HUES6 (cell line): ENCODE measurements at regions not wholly inside any gene's neighbourhood (a gene's known extent, or its start where the extent isn't known, plus 50 kb on each side); places are given as distances from the start of the nearest gene placed in this dataset.
"Not testable (repeated sequence)": the region's sequence is repeated elsewhere in the genome, so short reads cannot be mapped to it uniquely, and the experiment has no call there.

Experiments used
- H3K27ac ChIP-seq: 2 replicates; pipeline ENCODE4 v1.7.0; 2013; ENCODE audit warnings: low read depth, mild to moderate bottlenecking, low read length, inconsistent platforms
- H3K27me3 ChIP-seq: 2 replicates; pipeline ENCODE4 v1.6.1; 2013; ENCODE audit warnings: low read length; ENCODE audit not compliant: control insufficient read depth, insufficient read depth
- H3K36me3 ChIP-seq: 2 replicates; pipeline ENCODE4 v1.6.1; 2013; ENCODE audit warnings: low read length; ENCODE audit not compliant: control insufficient read depth, insufficient read depth
- H3K4me1 ChIP-seq: 2 replicates; pipeline ENCODE4 v1.6.1; 2013; ENCODE audit warnings: low read length; ENCODE audit not compliant: control insufficient read depth, insufficient read depth
- H3K4me3 ChIP-seq: 2 replicates; pipeline ENCODE4 v1.5.1; 2013; ENCODE audit warnings: low read depth, low read length
- H3K9ac ChIP-seq: one replicate; pipeline ENCODE4 v1.6.1; 2013; ENCODE audit warnings: mild to moderate bottlenecking, low read length
- H3K9me3 ChIP-seq: 2 replicates; pipeline ENCODE4 v1.6.1; 2013; ENCODE audit warnings: low read depth, low read length; ENCODE audit not compliant: control insufficient read depth, insufficient read depth

- no peaks in the 10 kb centered on the region for H3K27me3 ChIP-seq
- H3K4me1 ChIP-seq, result no peaks in the 10 kb centered on the region
- no peaks in the 10 kb centered on the region for H3K36me3 ChIP-seq
- no peak overlapping the region for H3K27ac ChIP-seq
- H3K4me3 ChIP-seq, result no peak overlapping the region
- H3K9me3 ChIP-seq, result peaks cover 4% of the 10 kb centered on the region; the same call in 1 of the 2 replicates
- H3K9ac ChIP-seq, result no peak overlapping the region
Observed at GRCh38 chr21:14645702-14646101, 99.6 kb upstream of the SAMSN1 start.

- Histone ChIP-seq H3K4me1 (peaks cover 11% of the 10 kb centered on the region; the same call in 1 of the 2 replicates), H3K9ac (no peak overlapping the region), H3K27me3 (no peaks in the 10 kb centered on the region), H3K9me3 (no peaks in the 10 kb centered on the region), H3K36me3 (no peaks in the 10 kb centered on the region), H3K27ac (no peak overlapping the region), H3K4me3 (no peak overlapping the region)
Observed at GRCh38 chr21:14632359-14632758, 86.2 kb upstream of the SAMSN1 start.

DNA sequence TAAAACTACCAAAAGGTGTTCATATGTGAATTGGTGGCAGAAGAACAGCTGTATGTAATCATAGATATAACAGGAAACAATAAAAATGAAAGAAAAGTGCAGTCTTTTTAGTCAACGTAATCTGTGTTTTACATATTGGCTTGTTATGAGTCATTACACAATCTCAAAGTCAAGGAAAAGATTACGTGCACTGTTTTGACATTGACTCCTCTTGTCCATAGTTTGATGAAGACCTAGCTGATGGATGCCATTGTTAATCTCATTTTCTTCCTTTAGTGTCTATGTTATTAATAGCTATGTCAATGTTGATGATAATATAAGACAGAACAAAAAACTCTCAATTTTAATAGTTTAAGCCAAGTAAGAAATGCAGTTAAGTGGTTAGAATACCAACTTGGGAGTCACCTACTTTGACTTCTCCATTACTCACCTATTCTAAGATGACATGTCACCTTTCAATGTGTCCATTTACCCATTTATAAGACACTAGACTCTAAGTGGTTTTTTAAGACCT, 84.5 kb upstream of the SAMSN1 start:
- Histone ChIP-seq H3K9me3 (no peaks in the 10 kb centered on the region), H3K27ac (no peak overlapping the region), H3K4me1 (peaks cover 11% of the 10 kb centered on the region; the same call in 1 of the 2 replicates), H3K4me3 (no peak overlapping the region), H3K27me3 (no peaks in the 10 kb centered on the region), H3K9ac (no peak overlapping the region), H3K36me3 (no peaks in the 10 kb centered on the region)

GRCh38 chr21:14629461-14629860, 83.3 kb upstream of the SAMSN1 start:
- no peak overlapping the region for H3K4me3 ChIP-seq

GRCh38 chr21:14623079-14623478, 77.0 kb upstream of the SAMSN1 start:
- not testable (repeated sequence) for H3K4me1 ChIP-seq, H3K36me3 ChIP-seq, H3K4me3 ChIP-seq, H3K27me3 ChIP-seq, H3K9ac ChIP-seq, H3K27ac ChIP-seq
- H3K9me3 ChIP-seq, result peaks cover 25% of the 10 kb centered on the region

More at GRCh38 chr21:14629461-14629860, 83.3 kb upstream of the SAMSN1 start:
- Histone ChIP-seq H3K36me3 (no peaks in the 10 kb centered on the region), H3K4me1 (peaks cover 11% of the 10 kb centered on the region; the same call in 1 of the 2 replicates), H3K27ac (no peak overlapping the region), H3K9me3 (no peaks in the 10 kb centered on the region), H3K27me3 (no peaks in the 10 kb centered on the region), H3K9ac (no peak overlapping the region)

DNA sequence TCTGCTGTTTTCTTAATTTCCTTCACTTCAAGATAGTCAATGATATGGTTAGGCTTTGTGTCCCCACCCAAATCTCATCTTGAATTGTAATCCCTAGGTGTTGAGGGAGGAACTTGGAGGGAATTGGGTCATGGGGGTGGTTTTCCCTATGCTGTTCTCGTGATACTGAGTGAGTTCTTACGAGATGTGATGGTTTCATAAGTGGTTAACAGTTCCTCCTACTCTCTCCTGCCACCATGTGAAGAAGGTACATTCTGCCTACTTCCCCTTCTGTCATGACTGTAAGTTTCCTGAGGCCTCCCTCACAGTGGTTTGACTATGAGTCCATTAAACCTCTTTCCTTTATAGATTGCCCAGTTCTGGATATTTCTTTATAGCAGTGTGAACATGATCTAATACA, 74.0 kb upstream of the SAMSN1 start:
- Histone ChIP-seq H3K4me1 (peaks cover 32% of the 10 kb centered on the region), H3K27me3 (no peaks in the 10 kb centered on the region), H3K9me3 (peaks cover 29% of the 10 kb centered on the region), H3K9ac (no peak overlapping the region), H3K36me3 (peaks cover 8% of the 10 kb centered on the region; the same call in 1 of the 2 replicates), H3K27ac (no peak overlapping the region), H3K4me3 (no peak overlapping the region)

DNA sequence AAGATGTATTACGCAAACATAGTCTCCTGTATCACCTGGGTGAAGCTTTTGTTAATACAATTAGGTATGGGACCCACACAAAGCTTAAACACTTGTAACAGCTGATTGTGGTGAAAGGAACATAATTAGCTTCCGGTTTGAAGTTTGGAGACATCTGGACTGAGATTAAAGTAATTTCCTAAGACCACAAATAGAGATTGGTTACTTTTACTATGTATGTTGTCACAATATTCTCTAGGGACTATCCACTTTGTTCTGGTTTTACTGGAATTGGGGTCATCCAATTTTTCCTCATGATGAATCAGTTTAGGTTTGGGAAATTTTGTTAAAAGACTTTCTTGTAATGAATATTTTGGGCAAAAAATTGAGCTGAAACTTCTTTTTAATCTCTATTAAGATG, 71.8 kb upstream of the SAMSN1 start:
- Histone ChIP-seq H3K27ac (peak overlapping the region; percentile 96), H3K9ac (no peak overlapping the region), H3K4me1 (peaks cover 54% of the 10 kb centered on the region), H3K36me3 (peaks cover 8% of the 10 kb centered on the region; the same call in 1 of the 2 replicates), H3K4me3 (no peak overlapping the region), H3K9me3 (peaks cover 29% of the 10 kb centered on the region), H3K27me3 (no peaks in the 10 kb centered on the region)

DNA sequence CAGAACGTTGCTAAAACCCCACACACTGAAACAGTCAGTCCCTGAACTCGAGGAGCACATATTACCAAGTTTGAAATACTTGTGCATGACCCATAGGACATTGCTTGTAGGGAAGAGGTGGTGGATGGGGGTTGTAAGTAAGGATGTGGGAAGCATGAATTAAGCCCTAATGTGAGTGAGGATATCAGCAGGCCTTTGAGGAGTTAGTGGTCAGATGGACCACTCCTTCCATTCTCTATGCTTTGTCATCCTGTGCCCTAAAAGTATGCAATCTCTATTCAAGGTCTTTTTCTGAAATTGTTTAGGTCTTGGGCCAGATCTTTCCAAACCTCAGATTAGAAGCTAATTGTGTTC, 70.9 kb upstream of the SAMSN1 start:
- no peak overlapping the region for H3K4me3 ChIP-seq
- peaks cover 8% of the 10 kb centered on the region; the same call in 1 of the 2 replicates for H3K36me3 ChIP-seq
- no peaks in the 10 kb centered on the region for H3K27me3 ChIP-seq
- peaks cover 29% of the 10 kb centered on the region for H3K9me3 ChIP-seq
- peak overlapping the region; percentile 96 for H3K27ac ChIP-seq
- H3K4me1 ChIP-seq, result peaks cover 57% of the 10 kb centered on the region
- peak overlapping the region; percentile 39 for H3K9ac ChIP-seq

DNA sequence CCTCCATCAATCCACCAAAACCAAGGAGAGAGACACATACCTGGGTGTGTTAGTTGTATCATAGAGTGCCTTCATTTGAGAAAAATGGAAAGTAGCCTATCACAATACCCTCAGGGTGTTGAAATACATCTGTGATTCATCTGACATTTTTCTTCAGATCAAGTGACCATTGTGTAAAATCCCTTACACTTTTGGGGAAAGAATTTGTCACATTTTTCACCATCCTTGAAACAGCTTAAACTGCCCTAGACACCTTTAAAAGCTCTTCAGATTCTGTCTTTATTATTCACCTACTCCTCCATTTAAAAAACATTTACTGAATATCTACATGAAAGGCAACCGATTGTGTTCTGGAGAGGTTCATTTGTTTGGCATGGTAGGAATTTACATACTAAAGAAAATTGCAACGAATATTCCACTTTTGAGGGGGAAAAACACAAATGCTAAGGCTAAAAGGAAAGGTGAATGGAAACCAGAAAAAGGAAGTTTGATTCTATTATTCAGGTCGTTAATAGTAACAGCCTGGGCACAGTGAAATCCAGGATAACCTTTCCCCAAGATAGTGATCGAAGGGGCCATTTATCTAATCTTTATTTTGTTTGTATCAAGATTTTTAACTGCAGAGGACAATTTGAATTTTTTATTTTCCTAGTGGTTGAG, 70.4 kb upstream of the SAMSN1 start:
- Histone ChIP-seq H3K27ac (peak overlapping the region; percentile 96), H3K9ac (peak overlapping the region; percentile 39)

DNA sequence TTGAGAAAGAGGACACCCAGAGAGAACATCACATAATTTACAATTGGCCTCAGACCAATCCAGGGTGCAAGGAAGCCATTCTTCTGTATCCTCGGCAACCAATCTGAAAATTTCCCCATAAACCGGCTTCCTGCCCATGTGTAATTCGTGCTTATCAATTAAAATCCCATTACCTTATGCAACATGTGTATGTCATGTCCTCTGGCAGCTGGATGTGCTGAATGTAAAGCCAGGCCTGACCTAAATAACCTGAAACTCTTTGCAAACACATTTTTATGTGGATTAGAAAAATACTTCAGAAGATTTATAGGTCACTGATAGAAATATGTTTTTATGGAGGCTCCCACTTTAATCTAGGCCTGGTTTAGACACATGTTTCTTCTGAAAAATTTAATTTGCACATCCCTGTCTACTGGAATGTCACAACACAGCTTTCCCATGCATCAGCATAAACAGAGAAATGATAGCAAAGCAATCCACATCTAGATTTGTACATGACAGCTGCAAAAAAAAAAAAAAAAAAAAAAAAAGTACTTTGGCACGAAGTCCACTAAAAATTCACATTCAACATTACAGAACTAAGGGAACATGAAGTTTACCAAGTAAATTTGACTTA, 69.4 kb upstream of the SAMSN1 start:
- Histone ChIP-seq H3K27me3 (no peaks in the 10 kb centered on the region), H3K27ac (peak overlapping the region; percentile 96), H3K9ac (peak overlapping the region; percentile 32), H3K4me3 (0 out of 2 replicates have a peak overlapping the region, but pooled peaks have one; percentile 2), H3K36me3 (peaks cover 13% of the 10 kb centered on the region), H3K9me3 (peaks cover 25% of the 10 kb centered on the region), H3K4me1 (peaks cover 57% of the 10 kb centered on the region)

More for the DNA sequence above, 70.4 kb upstream of the SAMSN1 start:
- Histone ChIP-seq H3K36me3 (peaks cover 8% of the 10 kb centered on the region; the same call in 1 of the 2 replicates), H3K4me1 (peaks cover 57% of the 10 kb centered on the region), H3K9me3 (peaks cover 24% of the 10 kb centered on the region), H3K4me3 (peak overlapping the region; percentile 2; the same call in 1 of the 2 replicates), H3K27me3 (no peaks in the 10 kb centered on the region)

DNA sequence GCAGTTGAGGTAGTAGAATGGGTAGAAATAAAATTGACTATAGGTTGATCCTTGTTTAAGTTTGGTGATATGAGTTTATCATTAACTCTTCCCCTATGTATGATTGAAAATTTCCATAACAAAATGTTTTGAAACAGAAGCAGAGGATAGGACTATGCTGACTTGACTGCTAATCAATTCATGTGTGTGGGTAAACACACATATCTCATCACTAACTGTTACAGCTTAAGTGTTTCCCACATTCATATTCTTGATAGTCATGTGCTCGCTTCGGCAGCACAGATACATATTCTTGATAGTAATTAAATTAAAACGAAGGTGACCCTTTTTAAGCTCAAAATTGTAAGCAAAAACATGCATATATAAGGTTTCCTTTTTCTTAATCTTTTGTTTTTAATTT, 68.2 kb upstream of the SAMSN1 start:
- H3K4me1 ChIP-seq, result peaks cover 57% of the 10 kb centered on the region
- H3K9ac ChIP-seq, result no peak overlapping the region
- H3K36me3 ChIP-seq, result peaks cover 5% of the 10 kb centered on the region
- H3K9me3 ChIP-seq, result peaks cover 21% of the 10 kb centered on the region
- H3K27ac ChIP-seq, result peak overlapping the region; percentile 96
- H3K27me3 ChIP-seq, result no peaks in the 10 kb centered on the region
- no peak overlapping the region for H3K4me3 ChIP-seq
